HG03103 (cell line): ENCODE measurements at regions not wholly inside any gene's neighbourhood (a gene's known extent, or its start where the extent isn't known, plus 50 kb on each side); places are given as distances from the start of the nearest gene placed in this dataset.

Source experiments
- ATAC-seq: cut with Tn5 transposase; IDR thresholded peaks from one replicate; pipeline ENCODE4 v1.9.1; 2021; ENCODE audit warnings: low read depth; ENCODE audit not compliant: unreplicated experiment

GRCh38 chr11:15716550-15716949, 601.8 kb downstream of the INSC start:
- no peak for ATAC-seq

DNA sequence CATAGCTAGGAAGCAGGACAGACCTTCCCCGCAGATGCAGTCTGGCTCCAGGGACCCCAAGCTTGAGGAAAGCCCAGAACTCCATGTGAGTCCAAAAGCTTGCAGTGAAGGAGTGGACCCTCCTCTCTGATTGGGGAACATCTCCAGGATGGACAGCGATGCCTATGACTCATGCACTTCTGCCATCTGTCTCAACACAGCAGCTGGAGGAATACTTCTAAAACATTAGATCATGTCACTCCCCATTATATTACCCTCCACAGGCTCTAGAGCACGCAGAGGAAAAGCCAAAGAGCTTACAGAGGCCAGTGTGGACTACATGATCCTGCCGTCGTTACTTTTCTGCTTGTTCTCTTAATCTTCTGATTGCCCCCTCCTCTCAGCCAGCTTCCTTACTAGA, 605.7 kb downstream of the INSC start:
- ATAC-seq, result no peak

DNA sequence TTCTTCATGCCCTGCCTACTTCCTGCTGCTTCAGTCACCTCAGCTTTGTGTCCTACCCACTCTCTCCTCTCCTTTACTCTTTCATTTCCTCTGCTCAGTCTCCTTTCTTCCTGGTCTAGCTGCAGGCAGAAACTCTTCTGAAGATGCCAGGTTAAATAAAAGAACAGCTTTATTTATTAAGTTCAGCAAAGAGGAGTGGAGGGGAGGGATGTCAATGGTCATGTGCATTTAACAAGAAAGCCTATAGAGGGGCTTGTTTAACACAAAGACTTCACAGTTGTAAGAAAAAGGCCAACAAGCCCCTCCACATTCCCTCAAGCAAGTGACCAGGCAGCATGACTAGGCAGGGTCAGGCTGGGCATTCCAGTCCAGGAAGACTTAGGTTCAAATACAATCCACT, 609.2 kb downstream of the INSC start:
- ATAC-seq, result no peak

DNA sequence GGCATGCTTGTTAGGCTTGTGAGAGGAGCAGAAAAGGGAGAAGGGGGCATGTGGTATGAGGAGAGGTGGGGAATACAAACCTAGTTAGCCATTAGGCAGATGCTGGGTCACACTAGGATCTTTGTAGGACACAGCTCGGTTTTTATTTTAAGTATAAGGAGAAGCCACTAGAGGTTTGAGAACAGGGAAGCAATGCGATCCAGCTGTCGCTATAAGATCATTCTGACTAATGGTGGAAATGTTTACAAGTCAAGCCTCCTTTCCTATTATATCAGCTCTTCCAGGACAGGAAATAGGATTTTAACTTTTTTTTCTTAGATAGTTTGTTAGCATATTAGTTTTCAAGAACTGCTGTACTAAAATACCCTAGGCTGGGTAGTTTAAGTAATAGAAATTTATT, 609.9 kb downstream of the INSC start:
- no peak for ATAC-seq

DNA sequence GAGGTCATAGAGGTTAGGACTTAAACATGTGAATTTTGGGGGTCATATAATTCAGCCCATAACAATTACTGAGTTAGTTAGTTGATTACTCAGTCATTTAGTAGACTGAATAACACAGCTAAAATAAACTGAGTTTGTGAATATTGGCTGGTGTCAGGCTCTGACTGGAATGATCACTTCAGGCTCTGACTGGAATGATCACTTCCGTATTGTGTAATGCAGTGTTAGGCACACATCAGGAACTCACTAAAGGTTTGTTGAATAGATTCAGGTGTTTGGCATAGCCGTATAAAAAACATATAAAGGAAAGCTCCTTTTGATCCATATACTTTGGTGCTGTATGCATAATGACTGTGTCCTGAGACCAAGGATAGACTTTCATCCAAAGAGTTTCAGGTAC, 610.5 kb downstream of the INSC start:
- no peak for ATAC-seq

- no peak for ATAC-seq
Measured at GRCh38 chr11:15726221-15726746, 611.6 kb downstream of the INSC start.

DNA sequence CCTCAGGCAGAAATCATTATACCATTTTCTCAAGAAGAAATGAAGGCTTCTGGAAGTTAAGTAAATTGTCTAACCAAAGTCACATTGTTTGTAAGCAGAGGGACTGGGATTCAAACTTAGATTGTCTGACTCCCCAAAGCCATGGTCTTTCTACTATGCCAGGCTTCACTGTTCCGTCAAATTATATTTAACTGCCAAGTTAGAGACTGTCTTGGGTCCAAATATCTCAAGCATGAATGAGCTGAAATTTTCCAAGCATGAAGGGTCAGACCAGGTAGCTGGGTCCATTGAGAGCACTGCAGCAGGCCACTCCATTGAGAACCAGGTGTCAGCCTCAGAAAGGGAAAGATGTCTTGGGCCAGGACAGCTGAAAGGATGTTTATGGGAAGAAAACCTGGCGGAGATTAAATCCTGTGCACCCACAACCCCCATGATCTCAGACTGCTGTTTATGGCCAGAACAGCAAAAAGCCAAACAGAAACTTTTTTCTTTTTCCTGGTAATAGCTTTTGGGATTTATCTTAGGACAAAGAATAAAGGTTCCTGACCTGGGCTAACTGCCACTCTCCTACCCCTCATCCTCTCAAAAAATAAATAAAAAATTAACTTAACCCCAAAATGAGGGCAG, 612.3 kb downstream of the INSC start:
- ATAC-seq, result no peak

DNA sequence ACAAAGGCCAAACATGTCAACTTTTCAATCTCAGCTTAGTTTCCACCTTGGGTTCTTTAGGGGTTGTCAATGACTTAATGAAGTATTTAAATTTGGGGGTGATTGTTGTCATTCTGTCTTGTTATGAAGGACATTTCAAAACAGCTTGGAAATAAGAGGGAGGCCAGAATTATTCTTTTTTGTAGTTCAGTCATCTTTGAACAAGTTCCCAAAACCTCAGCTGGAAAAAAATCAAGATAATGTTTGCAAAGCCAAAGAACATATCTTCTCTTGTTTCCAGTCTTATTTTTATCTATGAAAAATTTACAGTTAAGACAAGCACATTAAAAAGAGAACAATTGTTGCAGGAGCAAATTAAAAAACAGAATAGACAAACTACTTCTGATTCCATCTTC, 612.8 kb downstream of the INSC start:
- no peak for ATAC-seq

DNA sequence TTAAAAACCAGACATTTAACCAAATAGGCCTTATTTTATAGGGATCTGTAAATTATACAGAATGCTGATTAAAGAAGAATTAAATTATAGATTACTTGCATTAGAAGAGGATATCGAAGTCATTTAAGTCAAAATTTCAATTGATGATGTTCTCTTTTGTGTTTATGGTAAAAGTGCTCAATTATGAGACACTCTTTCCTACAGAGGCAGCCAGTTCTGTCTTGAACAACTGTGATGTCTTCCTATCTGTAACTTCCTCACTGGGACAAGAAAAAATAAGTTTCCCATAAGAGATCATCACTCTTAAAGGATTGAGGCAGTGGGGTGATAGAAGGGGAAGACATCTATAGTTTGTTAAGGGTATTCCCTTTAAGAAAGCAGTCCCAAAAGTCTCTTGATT, 613.5 kb downstream of the INSC start:
- ATAC-seq, result no peak

DNA sequence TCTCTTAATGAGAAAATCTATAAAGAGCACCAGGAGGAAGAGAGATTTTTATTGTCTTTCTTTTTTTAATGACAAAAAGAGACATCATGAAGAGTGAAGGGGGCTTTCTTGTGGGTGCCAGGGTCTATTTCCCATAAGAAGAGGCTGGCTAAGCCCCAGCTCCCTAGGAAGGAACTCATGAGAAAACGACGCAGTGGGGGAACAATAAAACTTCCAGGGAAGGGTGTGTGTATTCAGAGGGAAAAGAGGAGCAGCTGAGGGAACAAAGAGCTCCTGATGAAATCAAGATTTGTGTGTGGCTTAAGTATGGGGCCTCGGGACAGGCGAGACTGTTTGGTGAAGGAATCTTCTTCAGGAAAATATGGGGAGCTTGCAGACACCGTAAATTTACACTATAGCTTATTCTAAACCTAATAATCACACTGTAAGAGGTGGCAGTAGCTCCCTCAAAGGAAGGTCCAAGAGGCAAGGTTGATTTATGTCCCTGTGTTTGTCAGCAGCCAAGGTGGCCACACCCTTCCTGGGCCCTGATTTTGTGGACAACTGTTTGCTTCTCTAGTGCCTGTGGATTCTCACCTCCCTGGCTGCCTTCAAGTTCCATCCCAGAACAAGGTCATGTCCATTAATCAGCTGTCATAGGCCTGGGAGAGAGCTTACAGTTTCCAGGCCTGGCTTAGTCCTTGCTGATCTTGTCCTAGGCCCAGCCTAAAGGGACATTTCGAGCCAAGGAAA, 615.7 kb downstream of the INSC start:
- ATAC-seq, result no peak

GRCh38 chr11:15730995-15731385, 616.3 kb downstream of the INSC start:
- no peak for ATAC-seq

- no peak for ATAC-seq
Measured at GRCh38 chr11:15735706-15736105, 620.6 kb downstream of the SOX6 start.

GRCh38 chr11:15737320-15737719, 619.0 kb downstream of the SOX6 start:
- ATAC-seq, result no peak

GRCh38 chr11:15738931-15739330, 617.4 kb downstream of the SOX6 start:
- no peak for ATAC-seq

GRCh38 chr11:15742626-15743519, 613.5 kb downstream of the SOX6 start:
- no peak for ATAC-seq

DNA sequence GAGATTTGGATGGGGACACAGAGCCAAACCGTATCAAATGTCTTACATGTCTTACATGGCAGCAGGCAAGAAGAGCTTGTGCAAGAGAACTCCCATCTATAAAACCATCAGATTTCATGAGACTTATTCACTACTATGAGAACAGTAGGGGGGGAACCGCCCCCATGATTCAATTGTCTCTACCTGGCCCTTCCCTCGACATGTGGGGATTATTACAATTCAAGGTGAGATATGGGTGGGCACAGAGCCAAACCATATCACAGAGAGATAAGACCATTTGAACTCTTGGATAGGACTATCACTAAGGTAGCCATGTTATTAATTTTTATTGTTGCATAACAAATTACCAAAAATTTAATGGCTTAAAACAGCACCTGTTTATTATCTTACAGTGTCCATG, 611.7 kb downstream of the SOX6 start:
- no peak for ATAC-seq

DNA sequence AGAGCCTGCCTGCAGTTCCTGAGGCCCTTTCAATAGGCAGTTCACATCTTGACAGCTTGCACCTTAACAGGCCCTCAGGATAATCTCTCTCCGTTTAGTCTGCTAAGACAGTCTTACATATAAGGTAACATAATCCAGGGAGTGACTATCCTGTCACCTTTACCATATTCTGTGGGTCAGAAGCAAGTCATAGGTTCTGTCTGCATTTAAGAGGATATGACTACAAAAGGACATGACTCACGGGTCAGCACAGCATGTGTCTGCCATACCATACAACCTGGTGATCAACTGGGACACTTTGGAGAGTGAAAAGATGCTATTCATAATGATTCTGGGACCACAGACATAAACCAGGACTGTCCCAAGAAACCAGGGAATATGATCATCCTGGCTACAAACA, 611.1 kb downstream of the SOX6 start:
- no peak for ATAC-seq

DNA sequence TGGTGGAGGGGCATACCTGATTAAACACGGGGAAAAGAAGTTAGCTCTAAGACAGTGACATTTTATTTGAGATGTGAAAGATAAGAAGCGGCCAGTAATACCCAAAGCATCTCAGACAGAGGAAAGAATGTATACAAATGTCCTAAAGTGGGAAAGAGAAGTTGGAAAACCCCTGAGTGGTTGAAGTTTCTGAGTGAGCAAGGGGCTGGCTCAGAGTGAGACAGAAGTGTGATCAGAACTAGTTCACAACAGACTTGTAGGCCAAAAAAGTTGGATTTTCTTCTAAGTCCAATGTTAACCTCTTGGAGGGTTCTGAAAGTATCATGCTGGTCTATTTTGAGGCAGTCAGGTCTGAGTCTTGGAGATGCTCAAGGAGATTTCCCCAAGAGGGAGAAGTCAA, 608.7 kb downstream of the SOX6 start:
- no peak for ATAC-seq

DNA sequence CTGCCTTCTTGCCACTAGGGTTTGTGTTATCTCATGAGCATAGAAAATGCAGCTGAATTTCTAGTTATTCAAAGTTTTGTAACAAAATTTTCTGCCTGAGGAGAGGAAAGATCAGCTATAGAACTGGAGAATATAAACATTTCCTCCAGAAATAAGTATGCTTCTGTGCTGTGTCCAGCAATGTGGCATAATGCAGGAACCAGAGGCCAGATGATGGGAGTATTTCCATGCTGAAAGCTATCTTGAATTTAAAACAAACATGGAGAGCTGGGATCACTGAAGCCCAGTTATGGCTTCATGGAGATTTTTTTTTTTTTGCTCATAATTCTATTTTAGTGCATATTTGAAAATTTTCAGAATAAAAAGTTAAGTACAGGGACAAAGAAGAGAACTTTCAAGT, 608.2 kb downstream of the SOX6 start:
- ATAC-seq, result no peak

DNA sequence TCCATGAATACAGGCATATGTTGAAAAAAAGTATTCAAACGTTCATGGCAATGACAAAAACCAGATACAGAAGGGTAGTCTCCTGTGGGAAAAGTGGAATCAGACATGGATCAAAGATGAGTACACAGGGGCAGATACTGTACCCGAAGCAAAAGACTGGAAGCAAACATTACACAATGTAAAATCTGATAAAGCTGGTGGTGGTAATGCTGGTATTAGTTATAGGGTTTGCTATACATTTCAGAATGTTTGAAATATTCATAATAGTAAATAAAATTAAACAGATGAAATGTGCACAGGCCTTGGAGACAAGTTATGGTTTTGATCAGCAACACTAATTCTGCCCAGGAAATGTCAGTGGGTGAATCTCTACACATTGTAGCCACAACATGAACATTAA, 607.6 kb downstream of the SOX6 start:
- ATAC-seq, result no peak

DNA sequence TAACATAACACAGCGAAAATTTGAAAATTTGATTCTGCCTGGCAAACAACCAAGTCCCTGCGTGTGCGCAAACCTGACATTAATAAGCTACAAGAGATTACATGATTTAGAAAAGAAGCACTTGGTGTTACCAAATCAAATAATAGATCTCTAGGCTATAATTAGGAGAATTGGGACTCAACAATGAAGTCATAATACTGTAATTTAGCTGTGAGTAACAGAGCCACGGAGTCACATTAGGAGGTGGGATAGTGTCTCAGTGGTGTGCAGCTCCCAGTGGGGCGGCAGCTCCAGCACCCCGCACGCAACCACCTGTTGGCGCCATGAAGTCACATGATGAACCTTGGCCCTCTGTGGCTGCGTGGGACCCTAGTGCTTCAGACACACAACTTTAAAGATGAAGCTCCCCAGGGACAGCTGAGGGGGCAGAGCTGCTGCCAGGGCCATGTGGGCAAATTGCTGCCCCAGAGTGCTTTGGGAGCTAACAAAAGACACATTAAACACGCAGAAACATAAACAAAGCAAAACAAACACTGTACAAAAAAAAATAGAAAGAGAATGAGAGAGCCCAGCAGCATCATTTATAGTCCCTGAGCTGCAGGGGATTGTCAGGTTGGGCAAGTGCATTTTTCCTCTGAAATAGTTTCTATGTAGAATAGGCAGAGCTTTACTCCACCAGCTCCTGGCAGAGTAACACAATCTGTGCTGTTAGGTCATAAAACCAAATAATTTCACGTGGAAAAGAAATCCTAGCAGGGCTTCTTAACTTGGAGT, 605.6 kb downstream of the SOX6 start:
- no peak for ATAC-seq
